ENCODE measurements at regions not wholly inside any gene's neighbourhood (a gene's known extent, or its start where the extent isn't known, plus 50 kb on each side); places are given as distances from the start of the nearest gene placed in this dataset.

DNA sequence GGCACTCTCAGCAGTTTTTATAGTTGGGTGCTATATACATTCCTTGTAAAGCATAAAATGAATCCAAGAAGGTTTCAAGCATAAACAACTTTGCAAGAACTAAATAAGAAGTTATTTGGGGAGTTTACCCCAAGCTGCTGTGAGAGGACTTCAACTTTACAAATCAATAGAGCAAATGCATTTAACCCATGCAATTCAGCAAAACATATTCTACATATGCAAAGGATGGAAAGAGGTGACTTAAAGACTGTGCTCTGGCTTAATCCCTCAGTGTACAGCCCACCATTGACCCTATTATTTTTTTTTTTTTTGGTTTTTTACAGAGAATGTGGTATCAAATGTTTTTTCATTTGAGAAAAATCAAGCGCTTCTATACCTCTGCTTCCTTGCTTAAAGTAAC, 736.5 kb downstream of the CETN3 start:
- POLR2A ChIA-PET (ENCODE audit: unreplicated experiment), result no interaction called here
- CTCF ChIA-PET, result no interaction called here

More for the DNA sequence above, 736.5 kb downstream of the CETN3 start:
- Histone ChIP-seq H3K18ac (ENCODE audit: low read depth, low read length) (no peak overlapping the region), H4K5ac (ENCODE audit: low read depth, low read length) (no peak overlapping the region), H3K23ac (ENCODE audit: low read depth, low read length) (no peak overlapping the region), H4K20me1 (ENCODE audit: insufficient read depth, low read length) (no peaks in the 10 kb centered on the region), H3K27me3 (ENCODE audit: control insufficient read depth, insufficient read depth, low read length) (no peaks in the 10 kb centered on the region), H2BK15ac (ENCODE audit: low read depth, low read length) (no peak overlapping the region), H3K79me1 (ENCODE audit: low read depth in 1 of 2, low read length in 2 of 2) (no peaks in the 10 kb centered on the region), H3K4me3 (ENCODE audit: insufficient read depth, low read depth, low read length) (no peak overlapping the region), H2AFZ (replicated peaks; ENCODE audit: low read length, poor library complexity) (no peak overlapping the region), H3K56ac (ENCODE audit: extremely low read depth, insufficient read depth, low read length) (no peak overlapping the region), H3K9me1 (ENCODE audit: insufficient read depth, low read length) (no peaks in the 10 kb centered on the region), H3K9ac (ENCODE audit: low read depth, low read length) (no peak overlapping the region), H4K91ac (ENCODE audit: insufficient read depth, low read depth, low read length) (no peak overlapping the region), H4K8ac (ENCODE audit: low read depth in 2 of 2, low read length in 2 of 2) (no peak overlapping the region), H3K27ac (ENCODE audit: insufficient read depth, low read length) (no peak overlapping the region), H3K4ac (ENCODE audit: low read depth, low read length) (no peak overlapping the region), H2AK5ac (ENCODE audit: low read depth, low read length) (no peak overlapping the region), H2BK5ac (ENCODE audit: low read depth, low read length, poor library complexity, severe bottlenecking) (no peak overlapping the region), H3K9me3 (ENCODE audit: control insufficient read depth, insufficient read depth, low read length) (no peaks in the 10 kb centered on the region), H2BK120ac (ENCODE audit: low read depth, low read length) (no peak overlapping the region), H3K4me2 (ENCODE audit: low read depth, low read length) (no peak overlapping the region), H2AK9ac (replicated peaks; ENCODE audit: low read depth, low read length, poor library complexity) (no peak overlapping the region), H3K4me1 (ENCODE audit: control insufficient read depth, insufficient read depth, low read length) (no peaks in the 10 kb centered on the region), H3K14ac (replicated peaks; ENCODE audit: low read depth, low read length) (no peak overlapping the region), H2BK20ac (ENCODE audit: low read depth, low read length) (no peak overlapping the region), H3K36me3 (ENCODE audit: control insufficient read depth, insufficient read depth, low read length) (no peaks in the 10 kb centered on the region)
- in situ Hi-C loops (cut with MboI; ENCODE audit: low sequenced_read_pairs) (no loop called here), dilution Hi-C loops (cut with HindIII; ENCODE audit: low sequenced_read_pairs, unreplicated experiment) (no loop called here), intact Hi-C loops (cut with micrococcal nuclease) (no loop called here)
- ATAC-seq (ENCODE audit: low read depth), result no peak
- TF ChIP-seq, protein P1, sequence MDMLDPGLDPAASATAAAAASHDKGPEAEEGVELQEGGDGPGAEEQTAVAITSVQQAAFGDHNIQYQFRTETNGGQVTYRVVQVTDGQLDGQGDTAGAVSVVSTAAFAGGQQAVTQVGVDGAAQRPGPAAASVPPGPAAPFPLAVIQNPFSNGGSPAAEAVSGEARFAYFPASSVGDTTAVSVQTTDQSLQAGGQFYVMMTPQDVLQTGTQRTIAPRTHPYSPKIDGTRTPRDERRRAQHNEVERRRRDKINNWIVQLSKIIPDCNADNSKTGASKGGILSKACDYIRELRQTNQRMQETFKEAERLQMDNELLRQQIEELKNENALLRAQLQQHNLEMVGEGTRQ (IDR thresholded peaks at IDR 0.05; ENCODE audit: low read depth, low read length), result no peak
- TF ChIP-seq, protein P2, sequence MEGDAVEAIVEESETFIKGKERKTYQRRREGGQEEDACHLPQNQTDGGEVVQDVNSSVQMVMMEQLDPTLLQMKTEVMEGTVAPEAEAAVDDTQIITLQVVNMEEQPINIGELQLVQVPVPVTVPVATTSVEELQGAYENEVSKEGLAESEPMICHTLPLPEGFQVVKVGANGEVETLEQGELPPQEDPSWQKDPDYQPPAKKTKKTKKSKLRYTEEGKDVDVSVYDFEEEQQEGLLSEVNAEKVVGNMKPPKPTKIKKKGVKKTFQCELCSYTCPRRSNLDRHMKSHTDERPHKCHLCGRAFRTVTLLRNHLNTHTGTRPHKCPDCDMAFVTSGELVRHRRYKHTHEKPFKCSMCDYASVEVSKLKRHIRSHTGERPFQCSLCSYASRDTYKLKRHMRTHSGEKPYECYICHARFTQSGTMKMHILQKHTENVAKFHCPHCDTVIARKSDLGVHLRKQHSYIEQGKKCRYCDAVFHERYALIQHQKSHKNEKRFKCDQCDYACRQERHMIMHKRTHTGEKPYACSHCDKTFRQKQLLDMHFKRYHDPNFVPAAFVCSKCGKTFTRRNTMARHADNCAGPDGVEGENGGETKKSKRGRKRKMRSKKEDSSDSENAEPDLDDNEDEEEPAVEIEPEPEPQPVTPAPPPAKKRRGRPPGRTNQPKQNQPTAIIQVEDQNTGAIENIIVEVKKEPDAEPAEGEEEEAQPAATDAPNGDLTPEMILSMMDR (conservative IDR thresholded peaks at IDR 0.05; ENCODE audit: low read depth, low read length), result no peak
- no peak for TF ChIP-seq SMC3 (IDR thresholded peaks at IDR 0.05; ENCODE audit: low read depth, low read length)
- TF ChIP-seq MAZ (IDR thresholded peaks at IDR 0.05; ENCODE audit: borderline replicate concordance, low read depth, low read length), result no peak
- BruUV-seq (replicated peaks), result no TSS peak
- DNase-seq, result no peak
- no CpG with 5 or more reads among the region's 1 CpG for WGBS, 2 experiments (ENCODE audit: extremely low coverage in 2 of 2, insufficient read length in 1 of 2)
